Endothelial cell of umbilical vein (primary cell): ENCODE measurements at regions not wholly inside any gene's neighbourhood (a gene's known extent, or its start where the extent isn't known, plus 50 kb on each side); places are given as distances from the start of the nearest gene placed in this dataset.

ENCODE experiments used
- BruUV-seq: library from RNA; stranded (reverse); fragments of 400-500 nt; replicated peaks from 2 replicates; lab custom pipeline; 2021; lab: Mats Ljungman, UMichigan
- CTCF ChIA-PET: fragments of 300-600, 350-600 bp; sonication (Branson Sonifier 250); formaldehyde crosslinking; loops from one replicate; lab custom pipeline; 2021; ENCODE audit warnings: antibody characterized with exemption, inconsistent platforms; lab: Charles Lee
- POLR2A ChIA-PET: fragments of 300-600, 350-600 bp; sonication (Branson Sonifier 250); formaldehyde crosslinking; loops from one replicate; lab custom pipeline; 2021; ENCODE audit warnings: antibody characterized with exemption, inconsistent platforms; lab: Charles Lee
- DNase-seq: peaks from one replicate; pipeline ENCODE4 v3.0.0-alpha.2; 2011; ENCODE audit warnings: low read depth, low spot score
- FAIRE-seq: peaks from 2 replicates; lab custom pipeline; 2011; peaks lifted over from hg19 to GRCh38; lab: Jason Lieb, UNC
- H2AFZ ChIP-seq: 2 replicates; pipeline ENCODE4 v1.6.0; 2012; ENCODE audit warnings: low read depth, low read length, control low read depth, inconsistent platforms
- H3K27ac ChIP-seq: 2 replicates; pipeline ENCODE4 v1.5.1; 2011; ENCODE audit warnings: low read depth, mild to moderate bottlenecking, control low read depth, low read length, moderate library complexity; ENCODE audit not compliant: insufficient read depth
- H3K27me3 ChIP-seq, 2 experiments: 2 replicates each; pipeline versions ENCODE4 v1.6.0 to v1.6.1; 2011; ENCODE audit warnings: low read length in 2 of 2, mixed read lengths in 1 of 2; ENCODE audit not compliant: control insufficient read depth in 2 of 2, insufficient read depth in 2 of 2
- H3K36me3 ChIP-seq, 2 experiments: 2 replicates in 1 of 2; 3 replicates in 1 of 2; pipeline ENCODE4 v1.5.1; 2011; ENCODE audit warnings: low read length in 2 of 2, mild to moderate bottlenecking in 1 of 2, moderate library complexity in 1 of 2; ENCODE audit not compliant: control insufficient read depth in 2 of 2, insufficient read depth in 2 of 2; ENCODE audit errors: extremely low read depth in 1 of 2
- H3K4me1 ChIP-seq: 3 replicates; pipeline ENCODE4 v1.5.1; 2011; ENCODE audit warnings: mild to moderate bottlenecking, low read length; ENCODE audit not compliant: control insufficient read depth, insufficient read depth; ENCODE audit errors: extremely low read depth
- H3K4me2 ChIP-seq: 2 replicates; pipeline ENCODE4 v1.6.1; 2011; ENCODE audit warnings: low read length, control low read depth, mixed read lengths; ENCODE audit not compliant: insufficient read depth
- H3K4me3 ChIP-seq, 3 experiments: fragments of 200-600 bp in 1 of 3; sonication (generic), shearing (Covaris generic) in 1 of 3; replicated peaks in 1 of 3; 2 replicates each; pipeline ENCODE4 v1.5.1; 2011 to 2016; ENCODE audit warnings: control low read depth in 3 of 3, low read length in 3 of 3, mild to moderate bottlenecking in 2 of 3, inconsistent platforms in 1 of 3, low read depth in 1 of 3, moderate library complexity in 1 of 3; ENCODE audit not compliant: insufficient read depth in 1 of 3
- H3K79me2 ChIP-seq: 2 replicates; pipeline ENCODE4 v1.6.0; 2012; ENCODE audit warnings: low read length, inconsistent platforms; ENCODE audit not compliant: control insufficient read depth, insufficient read depth
- H3K9ac ChIP-seq: replicated peaks from 2 replicates; pipeline ENCODE3; 2011; ENCODE audit warnings: low read length, control low read depth; ENCODE audit not compliant: insufficient read depth; ENCODE audit errors: extremely low read depth
- H3K9me1 ChIP-seq: replicated peaks from 3 replicates; pipeline ENCODE4 v1.6.0; 2011; ENCODE audit warnings: mild to moderate bottlenecking, low read length; ENCODE audit not compliant: control insufficient read depth, insufficient read depth; ENCODE audit errors: extremely low read depth
- H3K9me3 ChIP-seq: replicated peaks from 2 replicates; pipeline ENCODE4 v1.5.1; 2012; ENCODE audit warnings: low read length, inconsistent platforms; ENCODE audit not compliant: control insufficient read depth, insufficient read depth
- H4K20me1 ChIP-seq: replicated peaks from 2 replicates; pipeline ENCODE3; 2011; ENCODE audit warnings: mild to moderate bottlenecking, low read length; ENCODE audit not compliant: control insufficient read depth, insufficient read depth; ENCODE audit errors: extremely low read depth
- CTCF ChIP-seq, 2 donors: IDR thresholded peaks; 1 replicate in 1 of 2; 2 replicates in 1 of 2; pipeline ENCODE4 v1.5.1; 2011; ENCODE audit warnings: low read length in 2 of 2, mild to moderate bottlenecking in 2 of 2, moderate library complexity in 2 of 2, control low read depth in 1 of 2, inconsistent platforms in 1 of 2, low read depth in 1 of 2; ENCODE audit not compliant: insufficient read depth in 1 of 2; ENCODE audit errors: extremely low read depth in 1 of 2
- EZH2 ChIP-seq: IDR thresholded peaks from 2 replicates; pipeline ENCODE4 v1.6.1; 2012; ENCODE audit warnings: borderline replicate concordance, low read depth, mild to moderate bottlenecking, moderate library complexity, low read length, inconsistent platforms; ENCODE audit not compliant: severe bottlenecking
- FOS ChIP-seq: IDR thresholded peaks from 2 replicates; pipeline ENCODE4 v1.6.1; 2011; ENCODE audit warnings: mild to moderate bottlenecking, low read length, moderate library complexity, borderline replicate concordance; ENCODE audit not compliant: insufficient read depth
- GATA2 ChIP-seq: IDR thresholded peaks from 2 replicates; pipeline ENCODE4 v1.7.0; 2011; ENCODE audit warnings: low read depth, mild to moderate bottlenecking, moderate library complexity, mixed read lengths, low read length; ENCODE audit not compliant: insufficient read length, insufficient read depth
- JUN ChIP-seq: IDR thresholded peaks from 2 replicates; pipeline ENCODE4 v1.6.1; 2011; ENCODE audit warnings: borderline replicate concordance, low read depth; ENCODE audit not compliant: insufficient read length, insufficient read depth
- MAX ChIP-seq: IDR thresholded peaks from 2 replicates; pipeline ENCODE4 v1.6.1; 2011; ENCODE audit not compliant: insufficient read depth, insufficient read length
- MYC ChIP-seq: IDR thresholded peaks from one replicate; pipeline ENCODE4 v1.6.1; 2011; ENCODE audit warnings: mild to moderate bottlenecking, low read depth, low read length
- POLR2A ChIP-seq: IDR thresholded peaks from 2 replicates; pipeline ENCODE4 v1.6.1; 2012; ENCODE audit warnings: low read depth, mild to moderate bottlenecking, control low read depth, low read length
- POLR2AphosphoS5 ChIP-seq: IDR thresholded peaks from 2 replicates; pipeline ENCODE4 v1.6.1; 2012; ENCODE audit warnings: low read depth, mild to moderate bottlenecking, control low read depth, low read length, moderate library complexity; ENCODE audit not compliant: insufficient read depth
- dilution Hi-C: fragments of 300-500 bp; cut with MboI; formaldehyde crosslinking; loops from one replicate; pipeline ENCODE4 v1.15.0; 2019; ENCODE audit warnings: low sequenced_read_pairs; ENCODE audit not compliant: extremely low pct_ligation_motif_present
- intact Hi-C: fragments of 100-400 bp; cut with micrococcal nuclease; formaldehyde crosslinking; loops from one replicate; pipeline ENCODE4 v1.10.0; 2022

GRCh38 chr2:181170256-181170655 is 189.9 kb downstream of the UBE2E3 start:
- Histone ChIP-seq H3K36me3 (no peaks in the 10 kb centered on the region), H3K9me3 (no peaks in the 10 kb centered on the region), H3K9ac (no peak overlapping the region), H3K27ac (no peak overlapping the region), H3K9me1 (no peaks in the 10 kb centered on the region), H3K27me3 (no peaks in the 10 kb centered on the region), H2AFZ (no peak overlapping the region), H3K79me2 (no peaks in the 10 kb centered on the region), H4K20me1 (no peaks in the 10 kb centered on the region), H3K4me2 (no peak overlapping the region), H3K4me1 (no peaks in the 10 kb centered on the region), H3K4me3 (no peak overlapping the region)
- intact Hi-C loops (no loop called here), dilution Hi-C loops (no loop called here)
- no peak for TF ChIP-seq POLR2AphosphoS5
- no peak for TF ChIP-seq MYC
- no peak for TF ChIP-seq CTCF (IDR thresholded peaks at IDR 0.05; ENCODE audit: extremely low read depth in 1 of 2, insufficient read depth in 1 of 2, low read depth in 1 of 2, low read length in 2 of 2)
- TF ChIP-seq MAX: no peak
- TF ChIP-seq FOS: no peak
- TF ChIP-seq GATA2: no peak
- TF ChIP-seq JUN: no peak
- TF ChIP-seq POLR2A: no peak
- no peak for TF ChIP-seq EZH2
- DNase-seq (no peak), FAIRE-seq (no peak)
- no TSS peak for BruUV-seq
- ChIA-PET CTCF (no interaction called here), POLR2A (no interaction called here)
